ENCODE measurements at regions not wholly inside any gene's neighbourhood (a gene's known extent, or its start where the extent isn't known, plus 50 kb on each side); places are given as distances from the start of the nearest gene placed in this dataset.

- Histone ChIP-seq H3K9me3 (replicated peaks; ENCODE audit: insufficient read depth, low read length) (no peaks in the 10 kb centered on the region), H3K4me1 (ENCODE audit: low read length) (no peaks in the 10 kb centered on the region), H3K79me2 (ENCODE audit: low read length) (no peaks in the 10 kb centered on the region), H3K9ac (ENCODE audit: low read length) (no peak overlapping the region), H3K27ac (ENCODE audit: low read length) (no peak overlapping the region), H3K9me2 (replicated peaks; ENCODE audit: insufficient read depth, low read length) (no peaks in the 10 kb centered on the region), H2AFZ (ENCODE audit: low read length) (no peak overlapping the region), H3K4me3 (ENCODE audit: low read length) (no peak overlapping the region), H3F3A (ENCODE audit: insufficient read depth, low read length) (no peaks in the 10 kb centered on the region), H4K20me1 (ENCODE audit: insufficient read depth, low read length) (no peaks in the 10 kb centered on the region), H3K27me3 (replicated peaks; ENCODE audit: insufficient read depth, low read length) (no peaks in the 10 kb centered on the region), H3K4me2 (ENCODE audit: low read depth, low read length) (no peak overlapping the region), H3K36me3 (replicated peaks; ENCODE audit: insufficient read depth, low read length) (no peaks in the 10 kb centered on the region)
- DNase-seq, result no peak
- TF ChIP-seq EZH2 (optimal IDR thresholded peaks at IDR 0.05; ENCODE audit: low read depth, low read length), result no peak
- no peak for TF ChIP-seq CTCF (IDR thresholded peaks at IDR 0.05; ENCODE audit: low read length)
- no peak for TF ChIP-seq EZH2phosphoT487 (IDR thresholded peaks at IDR 0.05; ENCODE audit: low read length)
Observed at GRCh38 chr12:98151984-98152383, 363.4 kb upstream of the TMPO start.

- H3K4me2 ChIP-seq (ENCODE audit: low read depth, low read length), result no peak overlapping the region
- H3K27me3 ChIP-seq (replicated peaks; ENCODE audit: insufficient read depth, low read length), result no peaks in the 10 kb centered on the region
- no peaks in the 10 kb centered on the region for H3K79me2 ChIP-seq (ENCODE audit: low read length)
- peak; percentile 20 for DNase-seq
- TF ChIP-seq CTCF (IDR thresholded peaks at IDR 0.05; ENCODE audit: low read length), result peak; percentile 17; the same call in 1 of the 2 replicates
- no peak for TF ChIP-seq EZH2 (optimal IDR thresholded peaks at IDR 0.05; ENCODE audit: low read depth, low read length)
- no peak for TF ChIP-seq EZH2phosphoT487 (IDR thresholded peaks at IDR 0.05; ENCODE audit: low read length)
- no peaks in the 10 kb centered on the region for H3K4me1 ChIP-seq (ENCODE audit: low read length)
- no peak overlapping the region for H3K27ac ChIP-seq (ENCODE audit: low read length)
- no peak overlapping the region for H3K9ac ChIP-seq (ENCODE audit: low read length)
- no peaks in the 10 kb centered on the region for H3K36me3 ChIP-seq (replicated peaks; ENCODE audit: insufficient read depth, low read length)
- H3K9me3 ChIP-seq (replicated peaks; ENCODE audit: insufficient read depth, low read length), result no peaks in the 10 kb centered on the region
- no peak overlapping the region for H2AFZ ChIP-seq (ENCODE audit: low read length)
- H3K4me3 ChIP-seq (ENCODE audit: low read length), result no peak overlapping the region
- H3K9me2 ChIP-seq (replicated peaks; ENCODE audit: insufficient read depth, low read length), result no peaks in the 10 kb centered on the region
- no peaks in the 10 kb centered on the region for H3F3A ChIP-seq (ENCODE audit: insufficient read depth, low read length)
- no peaks in the 10 kb centered on the region for H4K20me1 ChIP-seq (ENCODE audit: insufficient read depth, low read length)
Observed at GRCh38 chr12:98154850-98155249, 360.5 kb upstream of the TMPO start.

GRCh38 chr12:98156697-98157096, 358.7 kb upstream of the TMPO start:
- Histone ChIP-seq H3K27me3 (replicated peaks; ENCODE audit: insufficient read depth, low read length) (no peaks in the 10 kb centered on the region), H3K9me2 (replicated peaks; ENCODE audit: insufficient read depth, low read length) (no peaks in the 10 kb centered on the region), H3K9me3 (replicated peaks; ENCODE audit: insufficient read depth, low read length) (no peaks in the 10 kb centered on the region), H3K79me2 (ENCODE audit: low read length) (no peaks in the 10 kb centered on the region), H2AFZ (ENCODE audit: low read length) (no peak overlapping the region), H3K9ac (ENCODE audit: low read length) (no peak overlapping the region), H3K27ac (ENCODE audit: low read length) (no peak overlapping the region), H3F3A (ENCODE audit: insufficient read depth, low read length) (no peaks in the 10 kb centered on the region), H3K4me1 (ENCODE audit: low read length) (no peaks in the 10 kb centered on the region), H4K20me1 (ENCODE audit: insufficient read depth, low read length) (no peaks in the 10 kb centered on the region), H3K4me2 (ENCODE audit: low read depth, low read length) (no peak overlapping the region), H3K36me3 (replicated peaks; ENCODE audit: insufficient read depth, low read length) (no peaks in the 10 kb centered on the region), H3K4me3 (ENCODE audit: low read length) (no peak overlapping the region)
- no peak for DNase-seq
- TF ChIP-seq EZH2 (optimal IDR thresholded peaks at IDR 0.05; ENCODE audit: low read depth, low read length), result no peak
- TF ChIP-seq EZH2phosphoT487 (IDR thresholded peaks at IDR 0.05; ENCODE audit: low read length), result no peak
- TF ChIP-seq CTCF (IDR thresholded peaks at IDR 0.05; ENCODE audit: low read length), result no peak
